GM12891 (cell line): ENCODE measurements at regions not wholly inside any gene's neighbourhood (a gene's known extent, or its start where the extent isn't known, plus 50 kb on each side); places are given as distances from the start of the nearest gene placed in this dataset.

Experiments
- PAX5 ChIP-seq: IDR thresholded peaks from 2 replicates; pipeline ENCODE4 v1.6.1; 2011; ENCODE audit warnings: low read length, moderate library complexity, mild to moderate bottlenecking; ENCODE audit not compliant: insufficient read depth, severe bottlenecking
- POLR2A ChIP-seq: IDR thresholded peaks from 2 replicates; pipeline ENCODE4 v1.6.1; 2011; ENCODE audit warnings: low read depth, low read length, control low read depth
- POLR2AphosphoS5 ChIP-seq: IDR thresholded peaks from 2 replicates; pipeline ENCODE4 v1.6.1; 2011; ENCODE audit warnings: low read depth, low read length, control low read depth
- TAF1 ChIP-seq: IDR thresholded peaks from 2 replicates; pipeline ENCODE4 v1.6.1; 2011; ENCODE audit warnings: low read depth, low read length, control low read depth

DNA sequence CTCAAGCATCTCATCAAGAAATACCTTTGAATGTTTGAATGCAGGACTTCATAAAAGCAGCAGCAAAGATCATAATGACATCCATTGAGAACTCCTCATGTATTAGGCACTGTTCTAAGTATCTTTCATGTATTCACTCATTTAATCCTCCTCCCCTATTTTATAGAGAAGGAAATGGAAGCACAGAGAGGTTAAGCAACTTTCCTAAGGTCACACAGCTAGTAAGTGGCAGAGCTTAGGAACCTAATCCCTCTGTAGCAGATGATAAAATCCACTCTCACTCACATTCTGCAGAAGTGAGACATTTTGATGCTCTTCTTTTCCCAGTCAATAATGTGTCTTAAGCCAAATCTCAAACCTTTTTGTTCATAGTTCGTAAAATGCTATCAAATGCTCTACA is 350.8 kb upstream of the C16orf82 start:
- TF ChIP-seq POLR2AphosphoS5 (no peak), TAF1 (no peak), POLR2A (no peak), PAX5 (no peak)
